Transverse colon (tissue), 4 donors: ENCODE measurements at regions not wholly inside any gene's neighbourhood (a gene's known extent, or its start where the extent isn't known, plus 50 kb on each side); places are given as distances from the start of the nearest gene placed in this dataset.
A peak's percentile ranks its signal among the peaks of the same experiment; 100 is the strongest.
"Not testable (repeated sequence)": the region's sequence is repeated elsewhere in the genome, so short reads cannot be mapped to it uniquely, and the experiment has no call there.

ENCODE experiments used
- DNase-seq: peaks from one replicate; pipeline ENCODE4 v3.0.0-alpha.2; 2019
- H3K27ac ChIP-seq, 4 donors: fragments of 200-600 bp; sonication (generic); 2 replicates each; pipeline ENCODE4 v1.5.1; 2016 to 2018; ENCODE audit warnings: inconsistent platforms in 4 of 4
- H3K27me3 ChIP-seq: fragments of 200-600 bp; sonication (generic); 2 replicates; pipeline ENCODE4 v1.5.1; 2017; ENCODE audit warnings: inconsistent platforms
- H3K36me3 ChIP-seq, 4 donors: fragments of 200-600 bp; sonication (generic); 2 replicates each; pipeline ENCODE4 v1.5.1; 2017 to 2019; ENCODE audit warnings: inconsistent platforms in 4 of 4
- H3K4me1 ChIP-seq, 4 donors: fragments of 200-600 bp; sonication (generic); 2 replicates each; pipeline ENCODE4 v1.5.1; 2017 to 2020; ENCODE audit warnings: inconsistent platforms in 4 of 4
- H3K4me3 ChIP-seq, 4 donors: fragments of 200-600 bp; sonication (generic); 1 replicate in 1 of 4; 2 replicates in 3 of 4; pipeline versions ENCODE4 v1.5.1 to v1.6.1; 2017 to 2019; ENCODE audit warnings: inconsistent platforms in 4 of 4
- H3K9me3 ChIP-seq, 2 donors: fragments of 200-600 bp; sonication (generic); 2 replicates each; pipeline ENCODE4 v1.5.1; 2017 to 2019; ENCODE audit warnings: inconsistent platforms in 2 of 2
- EP300 ChIP-seq: sonication (generic); formaldehyde crosslinking; IDR thresholded peaks from one replicate; pipeline ENCODE4 v1.6.1; 2017; ENCODE audit warnings: antibody characterized with exemption, low read depth
- POLR2A ChIP-seq: fragments of 450-650 bp; IDR thresholded peaks from one replicate; pipeline ENCODE4 v1.6.1; 2016; ENCODE audit warnings: antibody characterized with exemption, mild to moderate bottlenecking, moderate library complexity
- POLR2AphosphoS5 ChIP-seq, 3 donors: sonication (generic); formaldehyde crosslinking; IDR thresholded peaks; one replicate each; pipeline ENCODE4 v1.6.1; 2016; ENCODE audit warnings: antibody characterized with exemption in 3 of 3
- WGBS, 2 donors: methylation state at CpG; one replicate each; pipeline ENCODE4 v1.1.5; 2018; ENCODE audit warnings: low coverage in 1 of 2; 5-methylcytosine and 5-hydroxymethylcytosine counted together
- in situ Hi-C, 4 donors: fragments of 200-750 bp; cut with MboI; loops; one replicate each; pipeline versions ENCODE4 v1.15.0 to v1.15.1; 2017; ENCODE audit warnings: low sequenced_read_pairs in 3 of 4, low pct_ligation_motif_present in 1 of 4, low pct_unique_long_range_greater_than_20kb in 1 of 4
- intact Hi-C: fragments of 100-400 bp; cut with DNase I; formaldehyde crosslinking; loops from one replicate; pipeline ENCODE4 v1.15.1; 2023; ENCODE audit warnings: low total_unique reads
- TF ChIP-seq, protein P1 (sequence below), 5 experiments: fragments of 200-600 bp in 3 of 5; fragments of 450-650 bp in 2 of 5; sonication (generic) in 3 of 5; IDR thresholded peaks; 1 replicate in 2 of 5; 2 replicates in 3 of 5; pipeline ENCODE4 v1.5.1; 2016 to 2017; ENCODE audit warnings: antibody characterized with exemption in 5 of 5, inconsistent platforms in 3 of 5, mild to moderate bottlenecking in 2 of 5, moderate library complexity in 1 of 5

DNA sequence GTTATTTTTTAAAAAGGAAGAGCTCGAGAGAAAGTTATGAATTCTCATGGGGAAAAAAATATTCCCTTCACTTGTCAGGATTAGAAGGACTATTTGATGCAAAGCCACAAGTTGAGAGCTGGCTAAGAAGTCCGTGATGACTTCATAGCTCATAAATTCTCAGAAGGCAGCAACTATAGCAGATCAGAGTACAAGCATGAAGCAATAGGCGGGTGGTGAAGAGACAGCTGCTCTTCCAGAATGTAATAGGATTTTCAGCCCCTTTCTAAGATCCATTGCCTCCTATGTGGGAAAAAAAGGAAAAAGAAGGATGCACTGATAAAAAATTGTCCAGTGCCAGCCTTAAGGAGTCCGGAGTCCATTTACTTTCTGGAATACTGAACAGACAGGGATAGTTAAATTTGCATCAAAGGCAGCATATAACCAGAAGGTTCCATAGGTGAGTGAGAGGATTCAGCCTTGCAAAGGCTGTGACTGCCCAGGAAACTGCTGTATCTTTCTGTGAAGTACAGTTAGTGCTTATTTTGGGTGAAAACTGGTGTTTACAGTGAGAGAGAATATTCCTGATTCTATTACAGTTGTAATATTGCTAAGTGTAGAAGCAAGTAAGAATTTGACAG lies 929.5 kb upstream of the ALCAM start:
- H3K9me3 ChIP-seq: no peaks in the 10 kb centered on the region
- no peaks in the 10 kb centered on the region for H3K36me3 ChIP-seq
- H3K4me3 ChIP-seq: no peak overlapping the region
- no peak for DNase-seq
- peak overlapping the region in 1 of 4 donors; percentile 29 for H3K27ac ChIP-seq
- 42 to 47% methylated on average over 3 to 4 of the region's 4 CpGs for WGBS, 2 donors
- H3K27me3 ChIP-seq: no peaks in the 10 kb centered on the region
- TF ChIP-seq EP300 (no peak), POLR2AphosphoS5 (IDR thresholded peaks at IDR 0.05) (no peak), POLR2A (no peak)
- TF ChIP-seq, protein P1, sequence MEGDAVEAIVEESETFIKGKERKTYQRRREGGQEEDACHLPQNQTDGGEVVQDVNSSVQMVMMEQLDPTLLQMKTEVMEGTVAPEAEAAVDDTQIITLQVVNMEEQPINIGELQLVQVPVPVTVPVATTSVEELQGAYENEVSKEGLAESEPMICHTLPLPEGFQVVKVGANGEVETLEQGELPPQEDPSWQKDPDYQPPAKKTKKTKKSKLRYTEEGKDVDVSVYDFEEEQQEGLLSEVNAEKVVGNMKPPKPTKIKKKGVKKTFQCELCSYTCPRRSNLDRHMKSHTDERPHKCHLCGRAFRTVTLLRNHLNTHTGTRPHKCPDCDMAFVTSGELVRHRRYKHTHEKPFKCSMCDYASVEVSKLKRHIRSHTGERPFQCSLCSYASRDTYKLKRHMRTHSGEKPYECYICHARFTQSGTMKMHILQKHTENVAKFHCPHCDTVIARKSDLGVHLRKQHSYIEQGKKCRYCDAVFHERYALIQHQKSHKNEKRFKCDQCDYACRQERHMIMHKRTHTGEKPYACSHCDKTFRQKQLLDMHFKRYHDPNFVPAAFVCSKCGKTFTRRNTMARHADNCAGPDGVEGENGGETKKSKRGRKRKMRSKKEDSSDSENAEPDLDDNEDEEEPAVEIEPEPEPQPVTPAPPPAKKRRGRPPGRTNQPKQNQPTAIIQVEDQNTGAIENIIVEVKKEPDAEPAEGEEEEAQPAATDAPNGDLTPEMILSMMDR (IDR thresholded peaks at IDR 0.05): no peak
- peaks cover 0 to 3% (median 0%) of the 10 kb centered on the region in 4 donors for H3K4me1 ChIP-seq
- intact Hi-C loops (no loop called here), in situ Hi-C loops (no loop called here)

DNA sequence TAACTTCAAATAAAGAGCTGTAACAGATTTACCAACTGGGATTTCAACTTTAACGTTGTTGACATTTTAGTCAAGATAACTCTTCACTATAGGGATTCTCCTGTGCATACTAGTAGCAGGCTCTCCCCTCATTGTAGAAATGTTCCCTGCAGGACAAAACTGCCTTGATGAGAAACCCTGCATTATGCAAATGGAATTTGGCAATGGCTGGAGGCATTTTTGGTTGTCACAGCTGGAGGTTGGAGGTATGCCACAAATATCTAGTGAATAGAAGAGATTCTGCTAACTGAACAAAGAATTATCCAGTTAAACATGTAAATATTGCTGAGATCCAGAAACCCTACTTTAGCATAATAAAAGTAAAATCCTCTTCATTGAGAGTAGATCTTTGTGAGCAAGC lies 928.8 kb upstream of the ALCAM start:
- H3K9me3 ChIP-seq: no peaks in the 10 kb centered on the region
- no peak for DNase-seq
- peaks cover 0 to 3% (median 0%) of the 10 kb centered on the region in 4 donors for H3K4me1 ChIP-seq
- H3K27me3 ChIP-seq: no peaks in the 10 kb centered on the region
- in situ Hi-C loops: no loop called here
- peak overlapping the region in 1 of 4 donors; percentile 29 for H3K27ac ChIP-seq
- intact Hi-C loops: no loop called here
- no peaks in the 10 kb centered on the region for H3K36me3 ChIP-seq
- no peak overlapping the region for H3K4me3 ChIP-seq
- TF ChIP-seq POLR2A (no peak), EP300 (no peak), POLR2AphosphoS5 (IDR thresholded peaks at IDR 0.05) (no peak)
- TF ChIP-seq, protein P1 (IDR thresholded peaks at IDR 0.05): no peak
- 27 to 29% methylated on average over 1 of the region's 1 CpG for WGBS, 2 donors

DNA sequence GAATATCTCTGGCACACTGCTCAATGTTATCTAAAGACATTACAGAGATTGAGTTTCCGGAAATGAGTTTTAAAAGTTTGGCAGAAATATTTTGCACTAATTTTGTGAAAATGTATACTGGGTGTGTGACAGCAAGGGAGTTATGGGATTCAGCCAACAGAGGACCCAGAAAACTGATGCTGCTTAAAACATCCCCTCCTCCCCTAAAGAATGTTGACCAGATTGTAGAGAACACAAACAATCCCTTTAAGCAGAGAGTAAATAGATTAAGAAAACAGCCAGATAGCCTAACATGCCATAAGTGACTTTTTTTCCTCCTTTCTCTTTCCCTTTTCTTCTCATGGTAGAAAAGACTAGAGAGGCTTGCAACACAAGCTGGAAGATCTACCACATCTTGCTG lies 928.0 kb upstream of the ALCAM start:
- 43 to 73% methylated on average over 1 of the region's 1 CpG for WGBS, 2 donors
- in situ Hi-C loops: no loop called here
- peaks cover 0 to 3% (median 0%) of the 10 kb centered on the region in 4 donors for H3K4me1 ChIP-seq
- no peaks in the 10 kb centered on the region for H3K36me3 ChIP-seq
- no peak for TF ChIP-seq EP300
- TF ChIP-seq, protein P1 (IDR thresholded peaks at IDR 0.05): no peak
- no peak for TF ChIP-seq POLR2A
- no peak for TF ChIP-seq POLR2AphosphoS5 (IDR thresholded peaks at IDR 0.05)
- no peaks in the 10 kb centered on the region for H3K27me3 ChIP-seq
- DNase-seq: no peak
- no peak overlapping the region for H3K4me3 ChIP-seq
- intact Hi-C loops: no loop called here
- no peaks in the 10 kb centered on the region for H3K9me3 ChIP-seq
- no peak overlapping the region for H3K27ac ChIP-seq

DNA sequence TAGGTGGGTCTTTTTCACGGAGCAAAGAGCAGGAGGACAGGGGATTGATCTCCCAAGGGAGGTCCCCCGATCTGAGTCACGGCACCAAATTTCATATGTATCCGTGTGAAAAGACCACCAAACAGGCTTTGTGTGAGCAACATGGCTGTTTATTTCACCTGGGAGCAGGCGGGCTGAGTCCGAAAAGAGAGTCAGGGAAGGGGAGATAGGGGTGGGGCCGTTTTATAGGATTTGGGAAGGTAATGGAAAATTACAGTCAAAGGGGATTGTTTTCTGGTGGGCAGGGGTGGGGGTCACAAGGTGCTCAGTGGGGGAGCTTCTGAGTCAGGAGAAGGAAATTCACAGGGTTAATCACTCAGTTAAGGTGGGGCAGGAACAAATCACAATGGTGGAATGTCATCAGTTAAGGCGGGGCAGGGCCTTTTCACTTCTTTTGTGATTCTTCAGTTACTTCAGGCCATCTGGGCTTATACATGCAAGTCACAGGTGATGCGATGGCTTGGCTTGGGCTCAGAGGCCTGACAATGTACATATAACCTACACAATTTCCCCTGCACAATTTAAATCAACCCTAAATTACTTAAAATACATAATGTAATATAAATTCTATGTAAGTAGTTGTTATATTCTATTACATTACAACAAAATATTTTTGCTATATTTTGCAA lies 921.3 kb upstream of the ALCAM start:
- intact Hi-C loops: not testable (repeated sequence)

More for the DNA sequence above, 921.3 kb upstream of the ALCAM start:
- H3K4me1 ChIP-seq, DNase-seq, H3K4me3 ChIP-seq, H3K36me3 ChIP-seq, in situ Hi-C loops, H3K27ac ChIP-seq, H3K9me3 ChIP-seq, H3K27me3 ChIP-seq: not testable (repeated sequence)
- WGBS, 2 donors: 80 to 84% methylated on average over 9 of the region's 9 CpGs
